Fibroblast of lung (primary cell): ENCODE measurements at regions not wholly inside any gene's neighbourhood (a gene's known extent, or its start where the extent isn't known, plus 50 kb on each side); places are given as distances from the start of the nearest gene placed in this dataset.
"Not testable (repeated sequence)": the region's sequence is repeated elsewhere in the genome, so short reads cannot be mapped to it uniquely, and the experiment has no call there.

Experiments
- DNase-seq, 2 donors: peaks; one replicate each; pipeline versions ENCODE4 v3.0.0 to v3.0.0-alpha.2; 2010; ENCODE audit warnings: low read depth in 2 of 2
- H2AFZ ChIP-seq: 2 replicates; pipeline ENCODE4 v1.5.1; 2012; ENCODE audit warnings: low read length, control low read depth, inconsistent platforms
- H3K27ac ChIP-seq: 2 replicates; pipeline ENCODE4 v1.5.1; 2011; ENCODE audit warnings: low read length, control low read depth; ENCODE audit not compliant: insufficient read depth
- H3K27me3 ChIP-seq: 2 replicates; pipeline ENCODE4 v1.5.1; 2011; ENCODE audit warnings: mild to moderate bottlenecking, low read length; ENCODE audit not compliant: control insufficient read depth, insufficient read depth
- H3K36me3 ChIP-seq: 2 replicates; pipeline ENCODE4 v1.5.1; 2011; ENCODE audit warnings: low read length; ENCODE audit not compliant: control insufficient read depth, insufficient read depth
- H3K4me1 ChIP-seq: 2 replicates; pipeline ENCODE4 v1.5.1; 2011; ENCODE audit warnings: low read length; ENCODE audit not compliant: control insufficient read depth, insufficient read depth; ENCODE audit errors: extremely low read depth
- H3K4me2 ChIP-seq: 2 replicates; pipeline ENCODE4 v1.5.1; 2011; ENCODE audit warnings: low read length, control low read depth; ENCODE audit not compliant: insufficient read depth; ENCODE audit errors: extremely low read depth
- H3K4me3 ChIP-seq, 4 experiments: fragments of 200-600 bp in 1 of 4; sonication (generic) in 1 of 4; replicated peaks in 1 of 4; 2 replicates each; pipeline ENCODE4 v1.5.1; 2011 to 2016; ENCODE audit warnings: low read length in 4 of 4, low read depth in 3 of 4, mild to moderate bottlenecking in 3 of 4, control low read depth in 2 of 4, inconsistent platforms in 1 of 4, mixed read lengths in 1 of 4; ENCODE audit not compliant: insufficient read depth in 1 of 4; ENCODE audit errors: control extremely low read depth in 1 of 4
- H3K79me2 ChIP-seq: 2 replicates; pipeline ENCODE4 v1.5.1; 2012; ENCODE audit warnings: mild to moderate bottlenecking, low read length, inconsistent platforms; ENCODE audit not compliant: control insufficient read depth, insufficient read depth
- H3K9ac ChIP-seq: 2 replicates; pipeline ENCODE4 v1.5.1; 2011; ENCODE audit warnings: mild to moderate bottlenecking, low read length, control low read depth; ENCODE audit not compliant: insufficient read depth
- H3K9me3 ChIP-seq: 2 replicates; pipeline ENCODE4 v1.5.1; 2012; ENCODE audit warnings: low read depth, low read length; ENCODE audit not compliant: control insufficient read depth, insufficient read depth
- H4K20me1 ChIP-seq: 2 replicates; pipeline ENCODE4 v1.5.1; 2011; ENCODE audit warnings: low read length; ENCODE audit not compliant: control insufficient read depth, insufficient read depth; ENCODE audit errors: extremely low read depth
- CTCF ChIP-seq, 2 donors: IDR thresholded peaks in 1 of 2; conservative IDR thresholded peaks in 1 of 2; 1 replicate in 1 of 2; 2 replicates in 1 of 2; pipeline ENCODE4 v1.5.1; 2011 to 2012; ENCODE audit warnings: low read length in 2 of 2, control low read depth in 1 of 2, inconsistent platforms in 1 of 2, low read depth in 1 of 2, mild to moderate bottlenecking in 1 of 2
- EZH2 ChIP-seq: IDR thresholded peaks from 2 replicates; pipeline ENCODE4 v1.5.1; 2012; ENCODE audit warnings: low read length, control low read depth, mild to moderate bottlenecking; ENCODE audit errors: missing control alignments

GRCh38 chr2:62627667-62628066, 77.8 kb upstream of the EHBP1 start:
- DNase-seq, result no peak
- Histone ChIP-seq H3K4me1 (no peaks in the 10 kb centered on the region), H2AFZ (no peak overlapping the region), H3K36me3 (no peaks in the 10 kb centered on the region), H3K4me3 (no peak overlapping the region), H3K27ac (no peak overlapping the region), H3K4me2 (no peak overlapping the region), H3K9me3 (no peaks in the 10 kb centered on the region), H3K9ac (no peak overlapping the region), H3K79me2 (no peaks in the 10 kb centered on the region), H4K20me1 (no peaks in the 10 kb centered on the region), H3K27me3 (no peaks in the 10 kb centered on the region)
- TF ChIP-seq CTCF (conservative IDR thresholded peaks at IDR 0.05 in 1 of 2, IDR thresholded peaks at IDR 0.05 in 1 of 2; ENCODE audit: low read depth in 1 of 2, low read length in 2 of 2) (no peak), EZH2 (no peak)

- Histone ChIP-seq H2AFZ (no peak overlapping the region), H3K36me3 (no peaks in the 10 kb centered on the region), H3K9ac (no peak overlapping the region), H3K4me2 (no peak overlapping the region), H3K79me2 (no peaks in the 10 kb centered on the region), H3K27ac (no peak overlapping the region), H3K4me3 (no peak overlapping the region), H3K9me3 (no peaks in the 10 kb centered on the region), H4K20me1 (no peaks in the 10 kb centered on the region), H3K27me3 (no peaks in the 10 kb centered on the region), H3K4me1 (no peaks in the 10 kb centered on the region)
- TF ChIP-seq EZH2 (no peak), CTCF (conservative IDR thresholded peaks at IDR 0.05 in 1 of 2, IDR thresholded peaks at IDR 0.05 in 1 of 2; ENCODE audit: low read depth in 1 of 2, low read length in 2 of 2) (no peak)
- DNase-seq, result no peak
These were observed 80.7 kb upstream of the EHBP1 start for GRCh38 chr2:62624855-62625254.

- H3K4me3 ChIP-seq, H3K27me3 ChIP-seq, DNase-seq, H3K79me2 ChIP-seq, H3K36me3 ChIP-seq, H3K9me3 ChIP-seq, H4K20me1 ChIP-seq, H3K4me1 ChIP-seq, H3K4me2 ChIP-seq, H3K9ac ChIP-seq, H3K27ac ChIP-seq, H2AFZ ChIP-seq: not testable (repeated sequence)
These were observed 89.0 kb upstream of the EHBP1 start for GRCh38 chr2:62616486-62616885.

GRCh38 chr2:62611854-62612253, 93.7 kb upstream of the EHBP1 start:
- TF ChIP-seq CTCF (conservative IDR thresholded peaks at IDR 0.05 in 1 of 2, IDR thresholded peaks at IDR 0.05 in 1 of 2; ENCODE audit: low read depth in 1 of 2, low read length in 2 of 2) (no peak), EZH2 (no peak)
- no peaks in the 10 kb centered on the region for H3K9me3 ChIP-seq
- H4K20me1 ChIP-seq, result no peaks in the 10 kb centered on the region
- no peak for DNase-seq
- no peaks in the 10 kb centered on the region for H3K4me1 ChIP-seq
- H3K4me3 ChIP-seq, result no peak overlapping the region
- H3K36me3 ChIP-seq, result no peaks in the 10 kb centered on the region
- H3K79me2 ChIP-seq, result no peaks in the 10 kb centered on the region
- no peak overlapping the region for H3K9ac ChIP-seq
- H3K27ac ChIP-seq, result no peak overlapping the region
- no peak overlapping the region for H2AFZ ChIP-seq
- no peak overlapping the region for H3K4me2 ChIP-seq
- H3K27me3 ChIP-seq, result no peaks in the 10 kb centered on the region

GRCh38 chr2:62605471-62605870, 99.5 kb upstream of the TMEM17 start:
- H3K9ac ChIP-seq, H3K27me3 ChIP-seq, H3K4me1 ChIP-seq, DNase-seq, H4K20me1 ChIP-seq, H3K4me2 ChIP-seq, H3K27ac ChIP-seq, H2AFZ ChIP-seq, H3K4me3 ChIP-seq, H3K79me2 ChIP-seq, H3K9me3 ChIP-seq, H3K36me3 ChIP-seq: not testable (repeated sequence)
